ENCODE measurements at regions not wholly inside any gene's neighbourhood (a gene's known extent, or its start where the extent isn't known, plus 50 kb on each side); places are given as distances from the start of the nearest gene placed in this dataset.

- no TSS peak for BruUV-seq (replicated peaks)
- H3K9ac ChIP-seq (ENCODE audit: insufficient read depth in 1 of 2, low read depth in 2 of 2, low read length in 2 of 2) = no peak overlapping the region
- H3K4me3 ChIP-seq = no peak overlapping the region
- no peaks in the 10 kb centered on the region for H3K9me1 ChIP-seq (ENCODE audit: control insufficient read depth, insufficient read depth, low read length)
- in situ Hi-C loops (cut with MboI) = no loop called here
- TF ChIP-seq GATAD2B (IDR thresholded peaks at IDR 0.05; ENCODE audit: borderline replicate concordance) = no peak
- no peak for TF ChIP-seq NR2C2 (CRISPR knock-in tag; IDR thresholded peaks at IDR 0.05)
- TF ChIP-seq NR2C2 (tag; IDR thresholded peaks at IDR 0.05) = no peak
- TF ChIP-seq PYGO2 (tag; IDR thresholded peaks at IDR 0.05) = no peak
- TF ChIP-seq ZFP1 (CRISPR knock-in tag; IDR thresholded peaks at IDR 0.05) = no peak
- no peak for TF ChIP-seq DNMT1 (IDR thresholded peaks at IDR 0.05)
- TF ChIP-seq POLR2AphosphoS5 (IDR thresholded peaks at IDR 0.05; ENCODE audit: control insufficient read depth, insufficient read depth, low read depth, low read length) = no peak
- TF ChIP-seq CBX3 (IDR thresholded peaks at IDR 0.05; ENCODE audit: borderline replicate concordance in 1 of 2, low read length in 2 of 2) = no peak
- TF ChIP-seq NR1H2 (CRISPR knock-in tag; IDR thresholded peaks at IDR 0.05) = no peak
- no peak for TF ChIP-seq ZNF778 (CRISPR knock-in tag; IDR thresholded peaks at IDR 0.05)
- no peak overlapping the region for H3K4me2 ChIP-seq (ENCODE audit: insufficient read depth, low read length)
- 0% methylated on average over 4 of the region's 4 CpGs for WGBS (ENCODE audit: insufficient coverage, low coverage, missing lambda C conversion rate)
- H2AFZ ChIP-seq (ENCODE audit: low read depth, low read length) = no peak overlapping the region
- peaks cover 0 to 4% of the 10 kb centered on the region in 2 experiments; a peak in 4 of 5 replicates for H3K4me1 ChIP-seq (replicated peaks in 1 of 2; ENCODE audit: control insufficient read depth in 2 of 2, insufficient read depth in 2 of 2, low read length in 2 of 2)
- CTCF ChIA-PET (ENCODE audit: low intra/inter-chr PET ratio) = no interaction called here
- H3K9me3 ChIP-seq (replicated peaks; ENCODE audit: control insufficient read depth, insufficient read depth, low read depth, low read length) = no peaks in the 10 kb centered on the region
- H3K27ac ChIP-seq (ENCODE audit: extremely low read depth, low read depth, low read length) = no peak overlapping the region
- no peak for DNase-seq (ENCODE audit: extremely low read depth in 1 of 4, low spot score in 3 of 4)
- no peaks in the 10 kb centered on the region for H3K36me3 ChIP-seq (ENCODE audit: control insufficient read depth, insufficient read depth, low read length)
- FAIRE-seq = no peak
- H3K27me3 ChIP-seq (ENCODE audit: control insufficient read depth in 2 of 2, insufficient read depth in 2 of 2, low read length in 2 of 2) = peaks cover 10 to 42% of the 10 kb centered on the region in 2 experiments; a peak in 4 of 5 replicates
- H4K20me1 ChIP-seq (replicated peaks; ENCODE audit: control insufficient read depth, insufficient read depth, low read length) = 0 out of 2 replicates have a peak, but pooled peaks cover 7% of the 10 kb centered on the region
- POLR2A ChIA-PET = interaction anchor here (1.0 kb wide), 2 partner anchors 10 kb away, joined by 4 to 5 read pairs; no protein-coding TSS in a partner anchor
- intact Hi-C loops (cut with micrococcal nuclease) = no loop called here
- no peaks in the 10 kb centered on the region for H3K79me2 ChIP-seq (ENCODE audit: control insufficient read depth, insufficient read depth, low read length)
- ATAC-seq = no peak
Observed at GRCh38 chr1:114208106-114208505, 54.4 kb upstream of the SYT6 start.

All from K562 (cell line).